ENCODE measurements at regions not wholly inside any gene's neighbourhood (a gene's known extent, or its start where the extent isn't known, plus 50 kb on each side); places are given as distances from the start of the nearest gene placed in this dataset.

DNA sequence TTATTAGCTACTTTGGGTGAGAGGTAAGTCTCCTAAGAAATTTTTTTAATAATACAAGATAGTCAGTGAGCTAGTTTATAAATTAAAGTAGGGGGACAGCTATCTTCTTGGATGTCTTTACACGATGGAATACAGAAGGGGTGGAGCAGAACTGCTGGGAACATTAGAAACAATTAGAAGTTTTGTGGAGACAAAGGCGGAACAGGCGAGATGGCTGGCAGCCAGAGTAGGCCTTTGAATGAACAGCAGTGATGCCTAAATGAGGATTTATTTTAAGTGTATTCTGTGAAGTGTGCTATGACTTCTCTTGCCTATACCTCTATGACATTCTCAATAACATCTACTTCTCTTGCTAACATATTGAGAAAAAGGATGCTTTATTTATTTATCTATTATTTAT is 1345.3 kb upstream of the SEL1L start:
- H3K4me3 ChIP-seq (ENCODE audit: low read depth in 1 of 2, low read length in 1 of 2) = no peak overlapping the region
- H3K27me3 ChIP-seq = no peaks in the 10 kb centered on the region
- no peaks in the 10 kb centered on the region for H3K36me3 ChIP-seq
- no peaks in the 10 kb centered on the region for H3K4me1 ChIP-seq (ENCODE audit: control insufficient read depth in 1 of 2, insufficient read depth in 1 of 2, low read depth in 1 of 2, low read length in 1 of 2)
- H3K27ac ChIP-seq = no peak overlapping the region
- TF ChIP-seq, protein P1, sequence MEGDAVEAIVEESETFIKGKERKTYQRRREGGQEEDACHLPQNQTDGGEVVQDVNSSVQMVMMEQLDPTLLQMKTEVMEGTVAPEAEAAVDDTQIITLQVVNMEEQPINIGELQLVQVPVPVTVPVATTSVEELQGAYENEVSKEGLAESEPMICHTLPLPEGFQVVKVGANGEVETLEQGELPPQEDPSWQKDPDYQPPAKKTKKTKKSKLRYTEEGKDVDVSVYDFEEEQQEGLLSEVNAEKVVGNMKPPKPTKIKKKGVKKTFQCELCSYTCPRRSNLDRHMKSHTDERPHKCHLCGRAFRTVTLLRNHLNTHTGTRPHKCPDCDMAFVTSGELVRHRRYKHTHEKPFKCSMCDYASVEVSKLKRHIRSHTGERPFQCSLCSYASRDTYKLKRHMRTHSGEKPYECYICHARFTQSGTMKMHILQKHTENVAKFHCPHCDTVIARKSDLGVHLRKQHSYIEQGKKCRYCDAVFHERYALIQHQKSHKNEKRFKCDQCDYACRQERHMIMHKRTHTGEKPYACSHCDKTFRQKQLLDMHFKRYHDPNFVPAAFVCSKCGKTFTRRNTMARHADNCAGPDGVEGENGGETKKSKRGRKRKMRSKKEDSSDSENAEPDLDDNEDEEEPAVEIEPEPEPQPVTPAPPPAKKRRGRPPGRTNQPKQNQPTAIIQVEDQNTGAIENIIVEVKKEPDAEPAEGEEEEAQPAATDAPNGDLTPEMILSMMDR (IDR thresholded peaks at IDR 0.05) = no peak
- no peaks in the 10 kb centered on the region for H3K9me3 ChIP-seq

DNA sequence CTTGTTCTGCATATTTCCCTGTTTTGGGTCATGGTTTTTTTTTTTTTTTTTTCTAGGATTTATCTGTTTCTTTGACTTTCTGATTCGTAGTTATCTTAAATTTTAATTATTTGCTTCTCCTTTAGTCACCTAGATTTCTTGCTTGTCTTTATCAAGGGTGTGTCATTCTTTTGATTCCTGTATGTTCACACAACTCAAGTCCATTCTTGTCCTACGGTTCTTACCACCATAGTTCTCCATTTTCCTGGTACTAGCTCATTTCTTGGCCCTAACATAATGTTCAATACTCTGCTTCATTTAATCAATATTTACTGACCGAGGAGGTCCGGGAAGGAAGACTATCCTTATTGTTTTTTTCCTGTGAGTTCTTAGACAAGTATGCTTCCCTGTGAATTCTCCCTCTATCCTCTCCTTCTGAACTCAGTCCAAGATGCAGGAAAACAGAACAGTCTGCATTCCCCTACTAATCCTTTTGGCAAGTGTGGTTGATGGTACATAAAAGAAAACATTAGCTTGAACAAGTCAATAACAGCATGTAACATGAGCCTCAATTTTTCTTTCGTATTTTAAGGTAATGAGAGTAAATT is 1346.4 kb upstream of the SEL1L start:
- Histone ChIP-seq H3K4me1 (ENCODE audit: control insufficient read depth in 1 of 2, insufficient read depth in 1 of 2, low read depth in 1 of 2, low read length in 1 of 2) (no peaks in the 10 kb centered on the region), H3K27ac (no peak overlapping the region), H3K27me3 (no peaks in the 10 kb centered on the region), H3K36me3 (no peaks in the 10 kb centered on the region), H3K4me3 (ENCODE audit: low read depth in 1 of 2, low read length in 1 of 2) (no peak overlapping the region), H3K9me3 (no peaks in the 10 kb centered on the region)
- TF ChIP-seq, protein P1 (IDR thresholded peaks at IDR 0.05) = no peak

- Histone ChIP-seq H3K4me3 (ENCODE audit: low read depth in 1 of 2, low read length in 1 of 2) (no peak overlapping the region), H3K36me3 (no peaks in the 10 kb centered on the region), H3K4me1 (ENCODE audit: control insufficient read depth in 1 of 2, insufficient read depth in 1 of 2, low read depth in 1 of 2, low read length in 1 of 2) (no peaks in the 10 kb centered on the region), H3K27me3 (no peaks in the 10 kb centered on the region), H3K9me3 (no peaks in the 10 kb centered on the region), H3K27ac (no peak overlapping the region)
- TF ChIP-seq, protein P1 (IDR thresholded peaks at IDR 0.05) = no peak
Observed at GRCh38 chr14:82886670-82887069, 1353.0 kb upstream of the SEL1L start.

DNA sequence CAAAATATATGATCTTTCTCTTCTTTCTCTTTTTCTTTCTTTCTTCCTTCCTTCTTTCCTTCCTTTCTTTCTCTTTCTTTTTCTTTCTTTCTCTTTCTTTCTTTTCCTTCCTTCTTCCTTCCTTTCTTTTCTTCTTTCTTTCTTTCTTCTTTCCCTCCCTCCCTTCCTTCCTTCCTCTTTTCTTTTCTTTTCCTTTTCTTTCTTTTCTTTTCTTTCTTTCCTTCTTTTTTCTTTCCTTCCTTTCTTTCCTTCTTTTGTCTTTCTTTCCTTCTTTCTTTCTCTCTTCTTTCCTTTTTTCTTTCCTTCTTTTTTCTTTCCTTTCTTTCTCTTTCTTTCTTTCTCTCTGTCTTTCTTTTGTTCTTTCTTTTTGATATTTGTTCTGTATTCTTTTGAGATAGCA is 1356.0 kb upstream of the SEL1L start:
- H3K4me1 ChIP-seq (ENCODE audit: control insufficient read depth in 1 of 2, insufficient read depth in 1 of 2, low read depth in 1 of 2, low read length in 1 of 2) = no peaks in the 10 kb centered on the region
- no peaks in the 10 kb centered on the region for H3K36me3 ChIP-seq
- H3K27ac ChIP-seq = no peak overlapping the region
- no peaks in the 10 kb centered on the region for H3K9me3 ChIP-seq
- TF ChIP-seq, protein P1 (IDR thresholded peaks at IDR 0.05) = no peak
- H3K27me3 ChIP-seq = no peaks in the 10 kb centered on the region
- no peak overlapping the region for H3K4me3 ChIP-seq (ENCODE audit: low read depth in 1 of 2, low read length in 1 of 2)

GRCh38 chr14:82896476-82896875 is 1362.8 kb upstream of the SEL1L start:
- Histone ChIP-seq H3K27me3 (no peaks in the 10 kb centered on the region), H3K36me3 (no peaks in the 10 kb centered on the region), H3K9me3 (no peaks in the 10 kb centered on the region), H3K4me1 (ENCODE audit: control insufficient read depth in 1 of 2, insufficient read depth in 1 of 2, low read depth in 1 of 2, low read length in 1 of 2) (no peaks in the 10 kb centered on the region), H3K4me3 (ENCODE audit: low read depth in 1 of 2, low read length in 1 of 2) (no peak overlapping the region), H3K27ac (no peak overlapping the region)
- TF ChIP-seq, protein P1 (IDR thresholded peaks at IDR 0.05) = no peak
